HCT116 (cell line): ENCODE measurements at regions not wholly inside any gene's neighbourhood (a gene's known extent, or its start where the extent isn't known, plus 50 kb on each side); places are given as distances from the start of the nearest gene placed in this dataset.
"Not testable (repeated sequence)": the region's sequence is repeated elsewhere in the genome, so short reads cannot be mapped to it uniquely, and the experiment has no call there.

Source experiments
- ATAC-seq: fragments of 200-7000 bp; cut with Tn5 transposase; 2 replicates; pipeline ENCODE4 v1.9.1; 2020; ENCODE audit warnings: mild to moderate bottlenecking, moderate library complexity
- BruUV-seq: library from RNA; stranded (reverse); fragments of 400-500 nt; replicated peaks from 2 replicates; lab custom pipeline; 2021; lab: Mats Ljungman, UMichigan
- CTCF ChIA-PET: fragments of 300-600 bp; sonication (Branson Sonifier 250); formaldehyde crosslinking; loops from one replicate; lab custom pipeline; 2021; ENCODE audit warnings: antibody characterized with exemption; lab: Charles Lee
- POLR2A ChIA-PET: fragments of 300-600, 350-600 bp; sonication (Branson Sonifier 250); formaldehyde crosslinking; loops from one replicate; lab custom pipeline; 2021; ENCODE audit warnings: antibody characterized with exemption; lab: Charles Lee
- RAD21 ChIA-PET, 2 experiments: fragments of 300-600 bp; sonication (Branson Sonifier 250); formaldehyde crosslinking; loops; one replicate each; lab custom pipeline; 2023; ENCODE audit warnings: low total read pairs in 2 of 2; ENCODE audit not compliant: uncharacterized antibody in 2 of 2, unreplicated experiment in 2 of 2, low non-redundant PET in 1 of 2; lab: Charles Lee
- DNase-seq: peaks from one replicate; pipeline ENCODE4 v3.0.0-alpha.2; 2010; ENCODE audit warnings: low read depth, low spot score
- H2AFZ ChIP-seq: fragments of 200-600 bp; shearing (Covaris generic), sonication (generic); 2 replicates; pipeline ENCODE4 v1.6.1; 2017; ENCODE audit warnings: low read depth, mixed run types, mixed read lengths, antibody characterized with exemption, low read length; ENCODE audit not compliant: poor library complexity, severe bottlenecking
- H3K27ac ChIP-seq: 2 replicates; pipeline ENCODE4 v1.5.1; 2012; ENCODE audit warnings: low read depth, low read length
- H3K27me3 ChIP-seq: fragments of 200-600 bp; sonication (generic); 2 replicates; pipeline ENCODE4 v1.6.1; 2016; ENCODE audit warnings: mixed run types, low read length, mixed read lengths; ENCODE audit not compliant: insufficient read depth
- H3K36me3 ChIP-seq, 2 experiments: fragments of 200-500 bp in 1 of 2; fragments of 200-600 bp in 1 of 2; sonication (Bioruptor generic) in 1 of 2; sonication (generic) in 1 of 2; 2 replicates each; pipeline versions ENCODE4 v1.5.1 to v1.6.1; 2014 to 2016; ENCODE audit warnings: low read length in 2 of 2, inconsistent platforms in 1 of 2, mixed read lengths in 1 of 2, mixed run types in 1 of 2; ENCODE audit not compliant: insufficient read depth in 2 of 2, control insufficient read depth in 1 of 2
- H3K4me1 ChIP-seq, 2 experiments: fragments of 200-600 bp in 1 of 2; sonication (generic) in 1 of 2; 2 replicates each; pipeline versions ENCODE4 v1.5.1 to v1.6.1; 2012 to 2017; ENCODE audit warnings: low read length in 2 of 2, inconsistent platforms in 1 of 2, mild to moderate bottlenecking in 1 of 2, mixed read lengths in 1 of 2, mixed run types in 1 of 2, moderate library complexity in 1 of 2; ENCODE audit not compliant: insufficient read depth in 2 of 2, control insufficient read depth in 1 of 2
- H3K4me2 ChIP-seq: fragments of 200-600 bp; sonication (generic); 2 replicates; pipeline ENCODE4 v1.6.1; 2017; ENCODE audit warnings: mixed run types, low read length, mixed read lengths
- H3K4me3 ChIP-seq, 2 experiments: fragments of 200-600 bp in 1 of 2; sonication (generic) in 1 of 2; replicated peaks in 1 of 2; 2 replicates each; pipeline ENCODE4 v1.5.1; 2011 to 2016; ENCODE audit warnings: low read length in 2 of 2, control low read depth in 1 of 2, low read depth in 1 of 2, mild to moderate bottlenecking in 1 of 2, mixed read lengths in 1 of 2, mixed run types in 1 of 2
- H3K79me2 ChIP-seq: fragments of 200-600 bp; sonication (generic); 2 replicates; pipeline ENCODE4 v1.6.1; 2017; ENCODE audit warnings: mild to moderate bottlenecking, mixed run types, low read length, moderate library complexity, mixed read lengths; ENCODE audit not compliant: insufficient read depth
- H3K9ac ChIP-seq: fragments of 200-600 bp; sonication (generic); 2 replicates; pipeline ENCODE4 v1.6.1; 2016; ENCODE audit warnings: low read length, mixed read lengths
- H3K9me2 ChIP-seq: fragments of 200-600 bp; sonication (generic), shearing (Covaris generic); 2 replicates; pipeline ENCODE4 v1.6.1; 2017; ENCODE audit warnings: mixed run types, mild to moderate bottlenecking, moderate library complexity; ENCODE audit not compliant: insufficient read depth
- H3K9me3 ChIP-seq, 2 experiments: fragments of 200-500 bp in 1 of 2; fragments of 200-600 bp in 1 of 2; sonication (Bioruptor generic) in 1 of 2; sonication (generic) in 1 of 2; 2 replicates each; pipeline ENCODE4 v1.6.1; 2014 to 2017; ENCODE audit warnings: low read length in 2 of 2, mixed read lengths in 2 of 2, inconsistent platforms in 1 of 2, low read depth in 1 of 2, mild to moderate bottlenecking in 1 of 2, mixed run types in 1 of 2, moderate library complexity in 1 of 2; ENCODE audit not compliant: control insufficient read depth in 1 of 2, insufficient read depth in 1 of 2
- H4K20me1 ChIP-seq: fragments of 200-600 bp; sonication (generic), shearing (Covaris generic); 2 replicates; pipeline ENCODE4 v1.6.1; 2017; ENCODE audit warnings: mixed run types, mild to moderate bottlenecking, moderate library complexity; ENCODE audit not compliant: insufficient read depth
- intact Hi-C: fragments of 100-400 bp; cut with micrococcal nuclease; formaldehyde crosslinking; loops from 2 replicates; pipeline ENCODE4 v1.10.0; 2022

- H2AFZ ChIP-seq, H3K79me2 ChIP-seq, CTCF ChIA-PET, POLR2A ChIA-PET, H4K20me1 ChIP-seq, H3K27ac ChIP-seq, H3K36me3 ChIP-seq, H3K4me2 ChIP-seq, H3K27me3 ChIP-seq, ATAC-seq, RAD21 ChIA-PET, H3K4me3 ChIP-seq, H3K9me2 ChIP-seq, DNase-seq, H3K4me1 ChIP-seq, H3K9me3 ChIP-seq, H3K9ac ChIP-seq, intact Hi-C loops: not testable (repeated sequence)
- BruUV-seq: TSS peak; percentile 39
Measured at GRCh38 chr7:73190483-73191155, 104.8 kb upstream of the SPDYE9 start.

GRCh38 chr7:73188287-73188686 lies 102.4 kb upstream of the SPDYE9 start:
- RAD21 ChIA-PET, H3K9ac ChIP-seq, H3K36me3 ChIP-seq, BruUV-seq, H4K20me1 ChIP-seq, H3K9me3 ChIP-seq, intact Hi-C loops, H2AFZ ChIP-seq, ATAC-seq, H3K4me1 ChIP-seq, CTCF ChIA-PET, POLR2A ChIA-PET, H3K27me3 ChIP-seq, H3K4me3 ChIP-seq, H3K27ac ChIP-seq, H3K79me2 ChIP-seq, H3K9me2 ChIP-seq, DNase-seq, H3K4me2 ChIP-seq: not testable (repeated sequence)

GRCh38 chr7:73186589-73187309 lies 100.9 kb upstream of the SPDYE9 start:
- H3K9me2 ChIP-seq, ATAC-seq, H3K36me3 ChIP-seq, RAD21 ChIA-PET, intact Hi-C loops, BruUV-seq, H3K4me2 ChIP-seq, H2AFZ ChIP-seq, DNase-seq, CTCF ChIA-PET, H3K79me2 ChIP-seq, H3K4me1 ChIP-seq, H3K4me3 ChIP-seq, H4K20me1 ChIP-seq, H3K27me3 ChIP-seq, POLR2A ChIA-PET, H3K9me3 ChIP-seq, H3K9ac ChIP-seq, H3K27ac ChIP-seq: not testable (repeated sequence)

- H3K9ac ChIP-seq, H3K4me2 ChIP-seq, CTCF ChIA-PET, H3K9me3 ChIP-seq, BruUV-seq, H3K4me1 ChIP-seq, H4K20me1 ChIP-seq, ATAC-seq, RAD21 ChIA-PET, H3K27me3 ChIP-seq, H3K27ac ChIP-seq, H3K4me3 ChIP-seq, H2AFZ ChIP-seq, intact Hi-C loops, H3K79me2 ChIP-seq, H3K9me2 ChIP-seq, POLR2A ChIA-PET, DNase-seq, H3K36me3 ChIP-seq: not testable (repeated sequence)
Measured at GRCh38 chr7:73176813-73177212, 91.0 kb upstream of the SPDYE9 start.
